HL-60/S4 treated with phorbol 12-myristate 13-acetate at 8.2 ng/mL for 4 days and 3 days (cell line): ENCODE measurements at regions not wholly inside any gene's neighbourhood (a gene's known extent, or its start where the extent isn't known, plus 50 kb on each side); places are given as distances from the start of the nearest gene placed in this dataset.

ENCODE experiments used
- in situ Hi-C: fragments of 300-500 bp; cut with MboI; formaldehyde crosslinking; loops from 2 replicates; pipeline ENCODE4 v1.15.0; 2022; ENCODE audit warnings: low sequenced_read_pairs

DNA sequence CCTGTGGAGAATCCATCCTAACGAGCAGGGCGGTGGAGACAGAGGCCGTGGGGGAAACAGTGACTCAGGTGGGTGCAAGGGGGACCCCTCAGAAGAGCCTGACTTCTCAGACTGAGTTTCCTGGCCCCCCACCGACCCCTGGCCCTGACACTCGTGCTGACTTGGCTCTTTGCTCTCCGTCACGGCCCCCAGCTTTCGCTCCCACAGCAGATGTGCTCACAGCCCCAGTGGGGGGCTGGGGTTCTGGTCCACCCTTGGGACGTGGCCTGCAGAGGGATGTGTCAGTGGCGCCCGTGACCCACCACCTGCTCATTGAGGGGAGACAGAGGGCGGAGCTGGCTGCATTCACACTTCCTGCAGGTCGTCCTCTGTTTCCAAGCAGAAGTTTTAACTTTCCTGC is 62.9 kb upstream of the IRX4 start:
- in situ Hi-C loops: no loop called here

GRCh38 chr5:1944408-1944807 is 61.7 kb upstream of the IRX4 start:
- in situ Hi-C loops: no loop called here

DNA sequence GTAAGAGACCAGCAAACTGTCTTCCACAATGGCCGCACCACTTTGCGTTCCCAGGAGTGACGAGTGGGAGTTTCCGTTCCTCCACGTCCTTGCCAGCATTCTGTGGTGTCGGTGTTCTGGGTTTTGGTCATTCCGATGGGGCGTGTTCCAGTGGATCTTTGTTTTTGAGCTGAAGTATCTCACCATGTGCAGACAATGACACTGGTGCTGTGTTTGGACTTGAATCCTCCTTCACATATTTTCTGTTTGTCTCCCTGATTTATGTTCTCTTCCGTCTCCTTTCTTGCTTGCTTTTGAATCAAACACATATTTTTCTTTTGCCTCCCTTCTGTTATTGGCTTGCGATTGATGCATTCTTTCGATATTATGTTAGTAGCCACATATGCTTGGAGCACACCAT is 60.8 kb upstream of the IRX4 start:
- in situ Hi-C loops: no loop called here

GRCh38 chr5:1942630-1943029 is 59.9 kb upstream of the IRX4 start:
- in situ Hi-C loops: no loop called here

- in situ Hi-C loops: no loop called here
These were observed 59.4 kb upstream of the IRX4 start for GRCh38 chr5:1942158-1942557.

DNA sequence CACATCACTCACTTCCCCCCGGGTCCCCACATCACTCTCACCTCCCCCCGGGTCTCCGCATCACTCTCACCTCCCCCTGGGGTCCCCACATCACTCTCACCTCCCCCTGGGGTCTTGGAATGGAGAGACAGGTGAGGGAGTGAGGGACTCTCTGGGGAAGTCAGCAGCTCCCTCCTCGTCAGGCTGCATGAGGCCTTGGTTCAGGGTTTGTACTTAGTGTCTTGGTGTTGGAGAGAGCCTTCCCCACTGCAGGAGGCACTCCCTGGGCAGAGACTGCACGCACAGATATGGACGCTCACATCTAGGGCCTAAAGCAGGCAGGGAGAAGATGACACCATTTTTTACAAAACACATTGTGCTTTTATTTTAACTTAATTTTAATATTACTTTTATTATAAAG is 56.5 kb upstream of the IRX4 start:
- in situ Hi-C loops: no loop called here

DNA sequence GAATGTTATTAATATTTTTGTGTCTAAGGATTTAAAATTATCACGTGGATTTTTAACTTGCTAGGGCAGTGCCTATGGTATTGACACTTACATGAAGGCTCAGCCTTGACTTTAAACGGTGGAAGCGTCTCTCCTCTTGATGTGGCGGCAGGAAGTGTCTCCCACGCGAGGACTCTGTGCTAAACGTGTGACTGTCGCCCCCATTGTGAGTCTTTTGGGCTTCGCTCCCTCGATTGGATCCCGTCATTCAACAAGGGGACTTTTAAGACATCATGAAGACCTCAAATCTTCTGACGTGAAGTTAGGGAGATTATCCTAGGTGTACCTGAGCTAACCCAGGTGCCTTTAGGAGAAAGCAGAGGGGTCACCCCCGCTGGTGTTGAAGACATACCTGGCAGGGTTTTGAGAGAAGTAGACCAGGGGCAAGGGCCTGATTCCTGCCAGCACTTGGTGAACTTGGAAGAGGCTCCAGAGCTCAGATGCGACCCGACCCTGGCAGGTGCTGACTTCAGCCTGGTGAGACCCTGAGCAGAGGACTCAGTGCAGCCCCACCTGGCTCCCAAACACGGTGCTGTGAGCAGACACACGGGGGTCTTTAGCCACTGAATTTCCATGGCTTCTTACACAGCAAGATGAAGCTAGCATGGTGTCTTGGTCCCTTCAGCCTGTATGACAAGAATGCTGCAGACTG is 55.7 kb upstream of the IRX4 start:
- in situ Hi-C loops: no loop called here

DNA sequence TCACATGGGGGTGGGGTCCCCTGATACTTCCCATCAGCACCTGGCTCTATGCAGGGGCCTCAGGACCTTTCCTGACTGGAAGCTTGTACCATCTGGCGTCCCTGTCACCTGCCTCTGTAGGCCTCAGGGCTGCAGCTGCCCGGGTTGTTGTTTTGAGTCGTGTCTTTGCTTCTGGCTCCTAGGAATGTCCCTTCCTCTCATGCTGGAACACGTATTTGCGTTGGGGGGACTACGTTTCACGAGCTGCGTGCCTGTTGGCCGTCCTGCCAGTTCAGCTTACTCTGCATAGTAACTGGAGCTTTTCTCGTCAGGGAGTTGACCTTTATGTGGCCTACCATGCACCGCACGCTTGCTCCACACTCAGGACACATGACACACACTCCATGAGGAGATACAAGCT is 54.9 kb upstream of the IRX4 start:
- in situ Hi-C loops: no loop called here

DNA sequence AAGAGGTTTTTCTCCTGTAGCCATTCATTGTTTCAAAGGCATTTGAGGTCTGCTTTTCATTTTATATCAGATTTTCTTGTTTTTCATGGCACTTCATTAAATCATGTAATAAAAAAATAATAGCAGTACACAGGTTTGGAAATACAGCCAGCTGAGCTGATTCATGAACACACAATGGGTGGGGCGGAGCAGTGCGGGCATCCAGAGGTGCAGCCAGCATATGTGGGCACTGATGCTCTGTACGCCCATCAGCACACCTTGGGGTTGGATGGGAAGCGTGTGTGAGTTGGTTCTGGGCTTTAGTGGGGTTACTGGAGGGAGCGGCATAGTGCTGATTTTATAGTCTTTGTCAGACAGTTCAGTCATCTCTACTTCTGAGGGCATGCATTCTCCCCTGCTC is 54.2 kb upstream of the IRX4 start:
- in situ Hi-C loops: no loop called here

- in situ Hi-C loops: no loop called here
These were observed 53.7 kb upstream of the IRX4 start for GRCh38 chr5:1936413-1936812.

- in situ Hi-C loops: no loop called here
These were observed 52.2 kb upstream of the IRX4 start for GRCh38 chr5:1934801-1935429.

DNA sequence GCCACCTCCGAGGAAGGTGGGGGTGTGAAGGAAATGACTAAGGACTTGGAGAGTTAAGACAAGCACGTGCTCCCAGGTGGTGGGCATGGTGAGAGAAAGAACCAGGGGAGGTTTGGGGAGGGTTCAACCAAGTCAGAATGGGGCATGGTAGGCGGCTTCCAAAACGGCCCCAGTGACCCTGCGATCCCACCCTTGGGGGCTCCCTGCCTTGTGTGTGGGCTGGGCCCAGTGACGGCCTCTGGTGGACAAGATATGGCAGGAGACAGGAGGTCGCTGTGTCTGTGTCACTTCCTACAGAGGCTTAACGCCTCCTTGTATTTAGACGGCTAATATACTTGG is 51.3 kb upstream of the IRX4 start:
- in situ Hi-C loops: no loop called here

- in situ Hi-C loops: no loop called here
These were observed 50.8 kb upstream of the IRX4 start for GRCh38 chr5:1933364-1934055.
